ENCODE measurements at regions not wholly inside any gene's neighbourhood (a gene's known extent, or its start where the extent isn't known, plus 50 kb on each side); places are given as distances from the start of the nearest gene placed in this dataset.
"Not testable (repeated sequence)": the region's sequence is repeated elsewhere in the genome, so short reads cannot be mapped to it uniquely, and the experiment has no call there.

- H3K4me1 ChIP-seq (ENCODE audit: control insufficient read depth, insufficient read depth, low read length); POLR2A ChIA-PET; H3K27ac ChIP-seq (ENCODE audit: extremely low read depth, low read depth, low read length); H3K4me3 ChIP-seq (ENCODE audit: low read depth, low read length); H3K36me3 ChIP-seq (ENCODE audit: control insufficient read depth in 2 of 2, insufficient read depth in 1 of 2, low read length in 2 of 2); H3K9me3 ChIP-seq (ENCODE audit: control insufficient read depth, insufficient read depth, low read depth, low read length): not testable (repeated sequence)
- CTCF ChIA-PET: interaction anchor here (0.7 kb wide), 1 partner anchor 161 kb away, joined by 3 read pairs; no protein-coding TSS in a partner anchor
Measured at GRCh38 chr7:64459858-64460257, 103.0 kb downstream of the ZNF680 start.

- H3K27ac ChIP-seq (ENCODE audit: extremely low read depth, low read depth, low read length): no peak overlapping the region
- TF ChIP-seq SCRT2 (tag by site-specific recombination; IDR thresholded peaks at IDR 0.05): 0 out of 2 replicates have a peak, but pooled peaks have one; percentile 31
- no peak for TF ChIP-seq ZNF518A (tag by site-specific recombination; conservative IDR thresholded peaks at IDR 0.05; ENCODE audit: low read depth)
- TF ChIP-seq ZNF837 (tag by site-specific recombination; IDR thresholded peaks at IDR 0.05): no peak
- no peaks in the 10 kb centered on the region for H3K4me1 ChIP-seq (ENCODE audit: control insufficient read depth, insufficient read depth, low read length)
- ChIA-PET CTCF (no interaction called here), POLR2A (no interaction called here)
- no peaks in the 10 kb centered on the region for H3K36me3 ChIP-seq (ENCODE audit: control insufficient read depth in 2 of 2, insufficient read depth in 1 of 2, low read length in 2 of 2)
- H3K9me3 ChIP-seq (ENCODE audit: control insufficient read depth, insufficient read depth, low read depth, low read length): no peaks in the 10 kb centered on the region
- H3K4me3 ChIP-seq (ENCODE audit: low read depth, low read length): no peak overlapping the region
Measured at GRCh38 chr7:64433590-64433989, 119.8 kb downstream of the ZNF736 start.

GRCh38 chr7:64431838-64432237, 118.1 kb downstream of the ZNF736 start:
- no peaks in the 10 kb centered on the region for H3K9me3 ChIP-seq (ENCODE audit: control insufficient read depth, insufficient read depth, low read depth, low read length)
- TF ChIP-seq ZIC2 (tag by site-specific recombination; IDR thresholded peaks at IDR 0.05) (no peak), ATF2 (tag by site-specific recombination; IDR thresholded peaks at IDR 0.05; ENCODE audit: low read depth) (peak; percentile 53; the same call in 1 of the 2 replicates)
- H3K4me1 ChIP-seq (ENCODE audit: control insufficient read depth, insufficient read depth, low read length): no peaks in the 10 kb centered on the region
- no peak overlapping the region for H3K4me3 ChIP-seq (ENCODE audit: low read depth, low read length)
- no peaks in the 10 kb centered on the region for H3K36me3 ChIP-seq (ENCODE audit: control insufficient read depth in 2 of 2, insufficient read depth in 1 of 2, low read length in 2 of 2)
- CTCF ChIA-PET: no interaction called here
- H3K27ac ChIP-seq (ENCODE audit: extremely low read depth, low read depth, low read length): no peak overlapping the region
- POLR2A ChIA-PET: no interaction called here

GRCh38 chr7:64429232-64429631, 115.5 kb downstream of the ZNF736 start:
- ChIA-PET CTCF (no interaction called here), POLR2A (no interaction called here)
- Histone ChIP-seq H3K4me3 (ENCODE audit: low read depth, low read length) (no peak overlapping the region), H3K4me1 (ENCODE audit: control insufficient read depth, insufficient read depth, low read length) (no peaks in the 10 kb centered on the region), H3K36me3 (ENCODE audit: control insufficient read depth in 2 of 2, insufficient read depth in 1 of 2, low read length in 2 of 2) (no peaks in the 10 kb centered on the region), H3K27ac (ENCODE audit: extremely low read depth, low read depth, low read length) (no peak overlapping the region), H3K9me3 (ENCODE audit: control insufficient read depth, insufficient read depth, low read depth, low read length) (no peaks in the 10 kb centered on the region)
- no peak for TF ChIP-seq ZNF639 (tag by site-specific recombination; IDR thresholded peaks at IDR 0.05)
- no peak for TF ChIP-seq ZNF768 (tag by site-specific recombination; IDR thresholded peaks at IDR 0.05)
- TF ChIP-seq REST (tag by site-specific recombination; IDR thresholded peaks at IDR 0.05): no peak
- no peak for TF ChIP-seq FEZF1 (tag by site-specific recombination; IDR thresholded peaks at IDR 0.05)
- no peak for TF ChIP-seq ZNF157 (tag by site-specific recombination; IDR thresholded peaks at IDR 0.05)
- no peak for TF ChIP-seq ZNF23 (tag by site-specific recombination; IDR thresholded peaks at IDR 0.05; ENCODE audit: borderline replicate concordance)
- TF ChIP-seq ZNF354C (tag by site-specific recombination; IDR thresholded peaks at IDR 0.05; ENCODE audit: borderline replicate concordance, low read depth): no peak

- H3K9me3 ChIP-seq (ENCODE audit: control insufficient read depth, insufficient read depth, low read depth, low read length); H3K27ac ChIP-seq (ENCODE audit: extremely low read depth, low read depth, low read length); POLR2A ChIA-PET; H3K4me3 ChIP-seq (ENCODE audit: low read depth, low read length); H3K36me3 ChIP-seq (ENCODE audit: control insufficient read depth in 2 of 2, insufficient read depth in 1 of 2, low read length in 2 of 2); H3K4me1 ChIP-seq (ENCODE audit: control insufficient read depth, insufficient read depth, low read length); CTCF ChIA-PET: not testable (repeated sequence)
Measured at GRCh38 chr7:64425436-64425835, 111.7 kb downstream of the ZNF736 start.

Data from HEK293 (cell line).